Endothelial cell (in vitro differentiated cells): ENCODE measurements at regions not wholly inside any gene's neighbourhood (a gene's known extent, or its start where the extent isn't known, plus 50 kb on each side); places are given as distances from the start of the nearest gene placed in this dataset.

Source experiments
- DNase-seq: peaks from one replicate; pipeline ENCODE4 v3.0.0; 2021; ENCODE audit warnings: low spot score
- H3K27ac Mint-ChIP-seq: one replicate; pipeline ENCODE4 v1.8.0; 2021; ENCODE audit warnings: mixed read lengths, inconsistent platforms; ENCODE audit not compliant: unreplicated experiment
- H3K27me3 Mint-ChIP-seq: one replicate; pipeline ENCODE4 v1.8.0; 2021; ENCODE audit warnings: mild to moderate bottlenecking, moderate library complexity, mixed read lengths, inconsistent platforms; ENCODE audit not compliant: unreplicated experiment
- H3K36me3 Mint-ChIP-seq: one replicate; pipeline ENCODE4 v1.8.0; 2021; ENCODE audit warnings: mild to moderate bottlenecking, low read depth, mixed read lengths, inconsistent platforms; ENCODE audit not compliant: unreplicated experiment
- H3K4me1 Mint-ChIP-seq: one replicate; pipeline ENCODE4 v1.8.0; 2021; ENCODE audit warnings: mild to moderate bottlenecking, mixed read lengths, inconsistent platforms; ENCODE audit not compliant: unreplicated experiment
- H3K4me3 Mint-ChIP-seq: one replicate; pipeline ENCODE4 v1.8.0; 2021; ENCODE audit warnings: mild to moderate bottlenecking, mixed read lengths, inconsistent platforms; ENCODE audit not compliant: unreplicated experiment
- H3K9me3 Mint-ChIP-seq: one replicate; pipeline ENCODE4 v1.8.0; 2021; ENCODE audit warnings: mixed read lengths, inconsistent platforms; ENCODE audit not compliant: unreplicated experiment
- CTCF ChIP-seq: fragments of 200-600 bp; sonication (generic); IDR thresholded peaks from one replicate; pipeline ENCODE4 v1.5.0; 2021; ENCODE audit warnings: antibody characterized with exemption; ENCODE audit not compliant: unreplicated experiment

GRCh38 chr14:28152453-28153044, 614.0 kb upstream of the FOXG1 start:
- H3K36me3 Mint-ChIP-seq: no peaks in the 10 kb centered on the region
- no peak for TF ChIP-seq CTCF
- H3K27me3 Mint-ChIP-seq: no peaks in the 10 kb centered on the region
- no peak for DNase-seq
- H3K4me3 Mint-ChIP-seq: no peak overlapping the region
- no peaks in the 10 kb centered on the region for H3K9me3 Mint-ChIP-seq
- no peaks in the 10 kb centered on the region for H3K4me1 Mint-ChIP-seq
- H3K27ac Mint-ChIP-seq: no peak overlapping the region

GRCh38 chr14:28157289-28157869, 609.2 kb upstream of the FOXG1 start:
- Mint-ChIP-seq H3K27ac (no peak overlapping the region), H3K4me1 (no peaks in the 10 kb centered on the region), H3K4me3 (no peak overlapping the region), H3K27me3 (no peaks in the 10 kb centered on the region), H3K9me3 (no peaks in the 10 kb centered on the region), H3K36me3 (no peaks in the 10 kb centered on the region)
- TF ChIP-seq CTCF: no peak
- no peak for DNase-seq

- no peak for DNase-seq
- Mint-ChIP-seq H3K27ac (no peak overlapping the region), H3K9me3 (no peaks in the 10 kb centered on the region), H3K4me3 (no peak overlapping the region), H3K36me3 (no peaks in the 10 kb centered on the region), H3K4me1 (no peaks in the 10 kb centered on the region), H3K27me3 (no peaks in the 10 kb centered on the region)
- no peak for TF ChIP-seq CTCF
Observed at GRCh38 chr14:28157887-28158791, 608.4 kb upstream of the FOXG1 start.

GRCh38 chr14:28161040-28161439, 605.5 kb upstream of the FOXG1 start:
- Mint-ChIP-seq H3K27ac (no peak overlapping the region), H3K4me3 (no peak overlapping the region)
- no peak for TF ChIP-seq CTCF

GRCh38 chr14:28163233-28163632, 603.4 kb upstream of the FOXG1 start:
- Mint-ChIP-seq H3K4me1 (no peaks in the 10 kb centered on the region), H3K27ac (no peak overlapping the region), H3K36me3 (no peaks in the 10 kb centered on the region), H3K4me3 (no peak overlapping the region), H3K9me3 (no peaks in the 10 kb centered on the region), H3K27me3 (no peaks in the 10 kb centered on the region)
- no peak for DNase-seq
- no peak for TF ChIP-seq CTCF

More at GRCh38 chr14:28161040-28161439, 605.5 kb upstream of the FOXG1 start:
- H3K36me3 Mint-ChIP-seq: no peaks in the 10 kb centered on the region
- DNase-seq: no peak
- H3K4me1 Mint-ChIP-seq: no peaks in the 10 kb centered on the region
- H3K9me3 Mint-ChIP-seq: no peaks in the 10 kb centered on the region
- no peaks in the 10 kb centered on the region for H3K27me3 Mint-ChIP-seq
